ENCODE measurements at regions not wholly inside any gene's neighbourhood (a gene's known extent, or its start where the extent isn't known, plus 50 kb on each side); places are given as distances from the start of the nearest gene placed in this dataset.

GRCh38 chrX:85444613-85445012 is 65.1 kb upstream of the POF1B start:
- no peak for TF ChIP-seq CTCF (IDR thresholded peaks at IDR 0.05)
- DNase-seq, result no peak
- H3K9me3 ChIP-seq, result no peaks in the 10 kb centered on the region
- no peaks in the 10 kb centered on the region for H3K4me1 ChIP-seq
- H3K27ac ChIP-seq, result no peak overlapping the region
- no peak overlapping the region for H3K4me3 ChIP-seq
- intact Hi-C loops (cut with DNase I), result no loop called here
- H3K36me3 ChIP-seq, result no peaks in the 10 kb centered on the region
- H3K27me3 ChIP-seq, result no peaks in the 10 kb centered on the region
- no peak overlapping the region for H3K9ac ChIP-seq (ENCODE audit: low read depth in 2 of 2, low read length in 2 of 2)
